ENCODE measurements at regions not wholly inside any gene's neighbourhood (a gene's known extent, or its start where the extent isn't known, plus 50 kb on each side); places are given as distances from the start of the nearest gene placed in this dataset.
A peak's percentile ranks its signal among the peaks of the same experiment; 100 is the strongest.

GRCh38 chr5:110085826-110086225 is 396.1 kb downstream of the MAN2A1 start:
- DNase-seq = no peak

GRCh38 chr5:110086658-110087388 is 397.1 kb downstream of the MAN2A1 start:
- peak; percentile 64 for DNase-seq

- DNase-seq = no peak
Observed at GRCh38 chr5:110087829-110088228, 398.1 kb downstream of the MAN2A1 start.

- DNase-seq = no peak
Observed at GRCh38 chr5:110088676-110089436, 399.1 kb downstream of the MAN2A1 start.

- no peak for DNase-seq
Observed at GRCh38 chr5:110092955-110093785, 403.4 kb downstream of the MAN2A1 start.

GRCh38 chr5:110094109-110094508 is 404.4 kb downstream of the MAN2A1 start:
- no peak for DNase-seq

GRCh38 chr5:110094548-110094947 is 404.8 kb downstream of the MAN2A1 start:
- no peak for DNase-seq

- no peak for DNase-seq
Observed at GRCh38 chr5:110096419-110096818, 406.7 kb downstream of the MAN2A1 start.

GRCh38 chr5:110099572-110099971 is 409.8 kb downstream of the MAN2A1 start:
- no peak for DNase-seq

GRCh38 chr5:110103081-110103480 is 413.4 kb downstream of the MAN2A1 start:
- no peak for DNase-seq

GRCh38 chr5:110104060-110104725 is 414.5 kb downstream of the MAN2A1 start:
- DNase-seq = no peak

GRCh38 chr5:110104726-110105669 is 415.3 kb downstream of the MAN2A1 start:
- DNase-seq = no peak

GRCh38 chr5:110105692-110106091 is 416.0 kb downstream of the MAN2A1 start:
- no peak for DNase-seq

- DNase-seq = no peak
Observed at GRCh38 chr5:110106750-110107149, 417.0 kb downstream of the MAN2A1 start.

- no peak for DNase-seq
Observed at GRCh38 chr5:110108520-110108919, 418.8 kb downstream of the MAN2A1 start.

- no peak for DNase-seq
Observed at GRCh38 chr5:110109667-110110066, 419.9 kb downstream of the MAN2A1 start.

- DNase-seq = no peak
Observed at GRCh38 chr5:110112348-110112747, 422.6 kb downstream of the MAN2A1 start.

GRCh38 chr5:110115503-110115902 is 425.8 kb downstream of the MAN2A1 start:
- DNase-seq = no peak

- DNase-seq = no peak
Observed at GRCh38 chr5:110116539-110116938, 426.8 kb downstream of the MAN2A1 start.

GRCh38 chr5:110134963-110135935 is 445.5 kb downstream of the MAN2A1 start:
- no peak for DNase-seq
